ENCODE measurements at regions not wholly inside any gene's neighbourhood (a gene's known extent, or its start where the extent isn't known, plus 50 kb on each side); places are given as distances from the start of the nearest gene placed in this dataset.

DNA sequence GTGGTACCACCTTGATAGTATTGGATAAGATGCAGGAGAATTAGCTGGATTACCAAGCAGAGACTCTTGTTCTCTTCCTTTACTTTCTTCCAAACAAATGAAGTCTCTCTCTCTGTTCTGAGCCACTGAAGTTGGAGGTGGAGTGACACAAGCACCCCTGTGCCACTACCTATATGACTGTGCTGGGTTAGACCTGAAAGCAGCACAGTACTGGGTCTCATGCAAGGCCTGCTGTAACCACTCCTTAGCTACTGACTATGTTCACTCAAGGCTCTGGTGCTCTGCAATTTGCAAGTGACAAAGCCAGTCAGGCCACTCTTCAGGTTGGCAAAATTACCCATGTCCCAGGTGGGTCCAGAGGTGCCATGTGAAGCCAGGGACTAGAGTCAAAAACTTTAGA lies 389.6 kb upstream of the MAOA start:
- no peak overlapping the region for H3K27ac Mint-ChIP-seq
- H3K27me3 Mint-ChIP-seq (ENCODE audit: low read depth) = no peaks in the 10 kb centered on the region
- no peaks in the 10 kb centered on the region for H3K36me3 Mint-ChIP-seq (ENCODE audit: low read depth)
- no peaks in the 10 kb centered on the region for H3K9me3 Mint-ChIP-seq
- TF ChIP-seq CTCF (IDR thresholded peaks at IDR 0.05; ENCODE audit: unreplicated experiment in 3 of 3) = no peak
- no peak overlapping the region for H3K4me3 Mint-ChIP-seq
- no peaks in the 10 kb centered on the region for H3K4me1 Mint-ChIP-seq

- Mint-ChIP-seq H3K9me3 (no peaks in the 10 kb centered on the region), H3K27ac (no peak overlapping the region), H3K4me3 (no peak overlapping the region), H3K36me3 (ENCODE audit: low read depth) (no peaks in the 10 kb centered on the region), H3K4me1 (no peaks in the 10 kb centered on the region), H3K27me3 (ENCODE audit: low read depth) (no peaks in the 10 kb centered on the region)
- no peak for TF ChIP-seq CTCF (IDR thresholded peaks at IDR 0.05; ENCODE audit: unreplicated experiment in 3 of 3)
These were observed 388.4 kb upstream of the MAOA start for GRCh38 chrX:43267652-43268051.

GRCh38 chrX:43269201-43269600 lies 386.9 kb upstream of the MAOA start:
- TF ChIP-seq CTCF (IDR thresholded peaks at IDR 0.05; ENCODE audit: unreplicated experiment in 3 of 3) = no peak
- Mint-ChIP-seq H3K27ac (peak overlapping the region in 1 of 3 experiments; percentile 4), H3K4me3 (no peak overlapping the region), H3K36me3 (ENCODE audit: low read depth) (no peaks in the 10 kb centered on the region), H3K4me1 (no peaks in the 10 kb centered on the region), H3K27me3 (ENCODE audit: low read depth) (no peaks in the 10 kb centered on the region), H3K9me3 (no peaks in the 10 kb centered on the region)

GRCh38 chrX:43277879-43278278 lies 378.2 kb upstream of the MAOA start:
- Mint-ChIP-seq H3K27ac (no peak overlapping the region), H3K9me3 (peaks cover 14% of the 10 kb centered on the region), H3K4me1 (no peaks in the 10 kb centered on the region), H3K36me3 (ENCODE audit: low read depth) (no peaks in the 10 kb centered on the region), H3K4me3 (no peak overlapping the region), H3K27me3 (ENCODE audit: low read depth) (peaks cover 3% of the 10 kb centered on the region)
- TF ChIP-seq CTCF (IDR thresholded peaks at IDR 0.05; ENCODE audit: unreplicated experiment in 3 of 3) = no peak

DNA sequence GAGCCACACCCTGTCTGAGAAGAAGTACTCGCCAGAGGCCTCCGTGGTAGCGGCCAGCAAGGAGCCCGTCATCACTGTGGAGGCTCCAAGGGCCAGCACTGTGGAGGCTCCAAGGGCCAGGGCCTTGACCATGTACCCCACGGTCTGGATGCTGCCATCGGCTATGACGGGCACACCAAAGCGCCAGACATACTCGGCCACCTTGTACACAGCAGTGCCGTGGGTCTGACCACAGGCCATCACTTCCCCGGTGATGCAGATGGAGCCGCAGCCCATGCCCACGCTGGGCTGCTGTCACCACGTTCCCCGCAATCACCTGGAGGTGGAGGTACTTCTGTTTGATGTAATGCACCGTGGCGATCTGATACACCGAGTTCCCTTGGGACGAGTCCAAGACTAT lies 377.7 kb upstream of the MAOA start:
- Mint-ChIP-seq H3K36me3 (ENCODE audit: low read depth) (no peaks in the 10 kb centered on the region), H3K4me3 (no peak overlapping the region), H3K27ac (no peak overlapping the region), H3K27me3 (ENCODE audit: low read depth) (peaks cover 3% of the 10 kb centered on the region), H3K9me3 (peaks cover 17% of the 10 kb centered on the region), H3K4me1 (no peaks in the 10 kb centered on the region)
- no peak for TF ChIP-seq CTCF (IDR thresholded peaks at IDR 0.05; ENCODE audit: unreplicated experiment in 3 of 3)

DNA sequence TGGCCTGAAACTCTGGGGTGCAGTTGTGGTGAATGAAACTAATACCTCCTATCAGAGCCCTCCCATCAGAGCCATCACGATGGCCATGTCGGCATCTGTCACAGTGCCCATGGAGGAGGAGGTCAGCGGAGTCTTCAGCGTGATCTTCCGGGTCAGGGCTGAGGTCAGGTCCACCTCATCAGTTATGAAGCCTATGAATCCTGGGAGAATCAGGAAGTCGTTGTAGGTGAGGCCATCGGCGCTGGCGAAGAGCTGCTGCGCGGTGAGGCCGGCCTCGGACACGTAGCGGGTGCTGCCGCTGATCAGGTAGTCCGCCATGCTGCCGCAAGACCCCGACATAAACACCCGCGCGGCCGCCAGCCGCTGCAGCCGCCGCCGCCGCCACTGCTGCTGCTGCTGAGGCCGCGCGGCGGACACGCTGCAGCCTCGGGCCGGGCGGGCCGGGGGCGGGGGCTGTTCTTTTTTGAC lies 376.7 kb upstream of the MAOA start:
- no peak for TF ChIP-seq CTCF (IDR thresholded peaks at IDR 0.05; ENCODE audit: unreplicated experiment in 3 of 3)
- H3K36me3 Mint-ChIP-seq (ENCODE audit: low read depth) = no peaks in the 10 kb centered on the region
- no peaks in the 10 kb centered on the region for H3K4me1 Mint-ChIP-seq
- H3K27me3 Mint-ChIP-seq (ENCODE audit: low read depth) = peaks cover 3% of the 10 kb centered on the region
- no peak overlapping the region for H3K4me3 Mint-ChIP-seq
- H3K9me3 Mint-ChIP-seq = peaks cover 17% of the 10 kb centered on the region
- H3K27ac Mint-ChIP-seq = no peak overlapping the region
